ENCODE measurements at regions not wholly inside any gene's neighbourhood (a gene's known extent, or its start where the extent isn't known, plus 50 kb on each side); places are given as distances from the start of the nearest gene placed in this dataset.

GRCh38 chr12:116346741-116347140 is 69.2 kb upstream of the MED13L start:
- TF ChIP-seq CTCF (IDR thresholded peaks at IDR 0.05; ENCODE audit: low read depth, low read length) (no peak), POLR2A (IDR thresholded peaks at IDR 0.05; ENCODE audit: extremely low read depth, insufficient read length) (no peak)
